Endothelial cell (in vitro differentiated cells): ENCODE measurements at regions not wholly inside any gene's neighbourhood (a gene's known extent, or its start where the extent isn't known, plus 50 kb on each side); places are given as distances from the start of the nearest gene placed in this dataset.

ENCODE experiments used
- DNase-seq: peaks from one replicate; pipeline ENCODE4 v3.0.0; 2021; ENCODE audit warnings: low spot score
- H3K27ac Mint-ChIP-seq: one replicate; pipeline ENCODE4 v1.8.0; 2021; ENCODE audit warnings: mixed read lengths, inconsistent platforms; ENCODE audit not compliant: unreplicated experiment
- H3K27me3 Mint-ChIP-seq: one replicate; pipeline ENCODE4 v1.8.0; 2021; ENCODE audit warnings: mild to moderate bottlenecking, moderate library complexity, mixed read lengths, inconsistent platforms; ENCODE audit not compliant: unreplicated experiment
- H3K36me3 Mint-ChIP-seq: one replicate; pipeline ENCODE4 v1.8.0; 2021; ENCODE audit warnings: mild to moderate bottlenecking, low read depth, mixed read lengths, inconsistent platforms; ENCODE audit not compliant: unreplicated experiment
- H3K4me1 Mint-ChIP-seq: one replicate; pipeline ENCODE4 v1.8.0; 2021; ENCODE audit warnings: mild to moderate bottlenecking, mixed read lengths, inconsistent platforms; ENCODE audit not compliant: unreplicated experiment
- H3K4me3 Mint-ChIP-seq: one replicate; pipeline ENCODE4 v1.8.0; 2021; ENCODE audit warnings: mild to moderate bottlenecking, mixed read lengths, inconsistent platforms; ENCODE audit not compliant: unreplicated experiment
- H3K9me3 Mint-ChIP-seq: one replicate; pipeline ENCODE4 v1.8.0; 2021; ENCODE audit warnings: mixed read lengths, inconsistent platforms; ENCODE audit not compliant: unreplicated experiment
- CTCF ChIP-seq: fragments of 200-600 bp; sonication (generic); IDR thresholded peaks from one replicate; pipeline ENCODE4 v1.5.0; 2021; ENCODE audit warnings: antibody characterized with exemption; ENCODE audit not compliant: unreplicated experiment

- no peak for DNase-seq
- no peak for TF ChIP-seq CTCF
- no peaks in the 10 kb centered on the region for H3K9me3 Mint-ChIP-seq
- no peaks in the 10 kb centered on the region for H3K4me1 Mint-ChIP-seq
- H3K27ac Mint-ChIP-seq, result no peak overlapping the region
- H3K36me3 Mint-ChIP-seq, result no peaks in the 10 kb centered on the region
- H3K4me3 Mint-ChIP-seq, result no peak overlapping the region
- H3K27me3 Mint-ChIP-seq, result no peaks in the 10 kb centered on the region
These were observed 434.8 kb upstream of the CHST9 start for GRCh38 chr18:27619906-27620305.

- TF ChIP-seq CTCF, result no peak
- H3K27me3 Mint-ChIP-seq, result no peaks in the 10 kb centered on the region
- no peaks in the 10 kb centered on the region for H3K4me1 Mint-ChIP-seq
- H3K27ac Mint-ChIP-seq, result no peak overlapping the region
- H3K9me3 Mint-ChIP-seq, result no peaks in the 10 kb centered on the region
- no peak for DNase-seq
- no peaks in the 10 kb centered on the region for H3K36me3 Mint-ChIP-seq
- no peak overlapping the region for H3K4me3 Mint-ChIP-seq
These were observed 434.1 kb upstream of the CHST9 start for GRCh38 chr18:27619090-27619772.

- H3K4me3 Mint-ChIP-seq, result no peak overlapping the region
- DNase-seq, result no peak
- H3K9me3 Mint-ChIP-seq, result no peaks in the 10 kb centered on the region
- H3K4me1 Mint-ChIP-seq, result no peaks in the 10 kb centered on the region
- H3K27ac Mint-ChIP-seq, result no peak overlapping the region
- no peaks in the 10 kb centered on the region for H3K27me3 Mint-ChIP-seq
- H3K36me3 Mint-ChIP-seq, result no peaks in the 10 kb centered on the region
- TF ChIP-seq CTCF, result no peak
These were observed 431.2 kb upstream of the CHST9 start for GRCh38 chr18:27616324-27616723.

GRCh38 chr18:27614951-27615844 is 430.1 kb upstream of the CHST9 start:
- no peak for DNase-seq
- Mint-ChIP-seq H3K36me3 (no peaks in the 10 kb centered on the region), H3K27me3 (no peaks in the 10 kb centered on the region), H3K9me3 (no peaks in the 10 kb centered on the region), H3K4me1 (no peaks in the 10 kb centered on the region), H3K27ac (no peak overlapping the region), H3K4me3 (no peak overlapping the region)
- TF ChIP-seq CTCF, result no peak

- Mint-ChIP-seq H3K36me3 (no peaks in the 10 kb centered on the region), H3K4me1 (no peaks in the 10 kb centered on the region)
- no peak for TF ChIP-seq CTCF
These were observed 424.1 kb upstream of the CHST9 start for GRCh38 chr18:27609221-27609620.

More at GRCh38 chr18:27609221-27609620, 424.1 kb upstream of the CHST9 start:
- Mint-ChIP-seq H3K9me3 (no peaks in the 10 kb centered on the region), H3K4me3 (no peak overlapping the region), H3K27me3 (no peaks in the 10 kb centered on the region), H3K27ac (no peak overlapping the region)
- DNase-seq, result no peak
